NT2/D1 (cell line): ENCODE measurements at regions not wholly inside any gene's neighbourhood (a gene's known extent, or its start where the extent isn't known, plus 50 kb on each side); places are given as distances from the start of the nearest gene placed in this dataset.

Experiments used
- SUZ12 ChIP-seq: IDR thresholded peaks from 2 replicates; pipeline ENCODE4 v1.6.1; 2011; ENCODE audit not compliant: insufficient read length, insufficient read depth; ENCODE audit errors: extremely low read depth
- YY1 ChIP-seq: IDR thresholded peaks from 2 replicates; pipeline ENCODE4 v1.6.1; 2011; ENCODE audit not compliant: insufficient read length, insufficient read depth
- ZNF274 ChIP-seq: IDR thresholded peaks from 2 replicates; pipeline ENCODE4 v1.6.1; 2011; ENCODE audit warnings: mild to moderate bottlenecking, low read depth, low read length

GRCh38 chr20:40497899-40498691, 190.9 kb downstream of the MAFB start:
- TF ChIP-seq YY1 (no peak), ZNF274 (no peak), SUZ12 (no peak)
